GM12865 (cell line): ENCODE measurements at regions not wholly inside any gene's neighbourhood (a gene's known extent, or its start where the extent isn't known, plus 50 kb on each side); places are given as distances from the start of the nearest gene placed in this dataset.

Experiments
- DNase-seq: peaks from one replicate; pipeline ENCODE4 v3.0.0; 2010; ENCODE audit warnings: low read depth
- H3K4me3 ChIP-seq: 2 replicates; pipeline ENCODE4 v1.5.1; 2011; ENCODE audit warnings: mild to moderate bottlenecking, low read depth, low read length, control low read depth
- CTCF ChIP-seq: IDR thresholded peaks from 2 replicates; pipeline ENCODE4 v1.5.1; 2011; ENCODE audit warnings: low read length, control low read depth, low read depth, inconsistent platforms; ENCODE audit not compliant: insufficient read depth; ENCODE audit errors: missing control alignments

GRCh38 chr2:189379287-189379630, 62.0 kb upstream of the WDR75 start:
- H3K4me3 ChIP-seq, result no peak overlapping the region
- TF ChIP-seq CTCF, result no peak
- DNase-seq, result no peak

DNA sequence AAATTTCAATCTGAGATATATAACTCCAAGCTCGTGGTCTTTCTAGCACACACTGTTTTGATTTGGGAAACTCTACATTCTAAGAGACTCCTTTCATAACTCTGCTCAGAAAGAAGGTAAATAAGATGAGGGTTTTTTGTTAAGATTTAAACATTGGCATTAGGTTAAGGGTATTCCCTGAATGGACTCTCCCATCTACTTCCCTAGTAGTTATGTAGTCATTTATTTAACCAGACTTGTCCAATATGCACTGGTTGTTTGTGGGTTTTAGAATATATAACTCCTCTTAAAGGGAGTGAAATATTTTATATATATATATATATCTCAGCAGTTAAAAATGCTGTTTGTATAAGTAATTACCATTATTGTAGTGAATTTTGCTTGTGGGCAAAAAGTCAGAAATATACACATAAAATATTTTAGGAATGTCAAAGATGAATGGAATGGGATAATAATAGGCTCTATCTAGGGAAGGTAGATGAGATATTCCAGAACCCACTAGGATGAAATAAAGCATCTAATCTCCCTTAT, 61.5 kb upstream of the WDR75 start:
- no peak for DNase-seq
- no peak overlapping the region for H3K4me3 ChIP-seq
- TF ChIP-seq CTCF, result no peak

DNA sequence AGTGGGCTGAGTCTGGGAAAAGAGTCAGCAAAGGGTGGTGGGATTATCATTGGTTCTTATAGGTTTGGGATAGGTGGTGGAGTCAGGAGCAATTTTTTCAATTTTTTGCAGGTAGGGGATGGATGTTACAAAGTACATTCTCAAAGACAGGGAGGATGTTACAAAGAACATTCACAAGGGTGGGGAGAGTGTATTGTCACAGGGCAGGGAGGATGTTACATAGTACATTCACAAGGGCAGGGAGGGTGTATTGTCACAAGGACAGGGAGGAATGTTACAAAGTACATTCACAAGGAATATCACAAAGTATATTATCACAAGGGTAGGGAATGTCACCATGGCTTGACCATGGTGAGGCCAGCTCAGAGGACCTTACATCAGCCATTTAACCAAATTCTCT, 58.6 kb upstream of the WDR75 start:
- no peak for TF ChIP-seq CTCF
- DNase-seq, result no peak
- H3K4me3 ChIP-seq, result no peak overlapping the region

DNA sequence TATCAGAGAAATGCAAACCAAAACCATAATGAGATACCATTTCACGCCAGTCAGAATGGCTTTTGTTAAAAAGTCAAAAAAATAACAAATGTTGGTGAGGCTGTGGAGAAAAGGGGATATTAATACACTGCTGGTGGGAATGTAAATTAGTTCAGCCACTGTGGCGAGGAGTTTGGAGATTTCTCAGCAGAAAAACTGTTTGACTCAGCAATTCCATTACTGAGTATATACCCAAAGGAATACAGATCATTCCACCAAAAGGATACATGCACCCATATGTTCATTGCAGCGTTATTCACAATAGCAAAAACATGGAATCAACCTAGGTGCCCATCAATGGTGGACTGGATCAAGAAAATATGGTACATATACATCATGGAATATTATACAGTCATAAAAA, 54.5 kb upstream of the WDR75 start:
- H3K4me3 ChIP-seq, result no peak overlapping the region
- no peak for TF ChIP-seq CTCF
- DNase-seq, result no peak

DNA sequence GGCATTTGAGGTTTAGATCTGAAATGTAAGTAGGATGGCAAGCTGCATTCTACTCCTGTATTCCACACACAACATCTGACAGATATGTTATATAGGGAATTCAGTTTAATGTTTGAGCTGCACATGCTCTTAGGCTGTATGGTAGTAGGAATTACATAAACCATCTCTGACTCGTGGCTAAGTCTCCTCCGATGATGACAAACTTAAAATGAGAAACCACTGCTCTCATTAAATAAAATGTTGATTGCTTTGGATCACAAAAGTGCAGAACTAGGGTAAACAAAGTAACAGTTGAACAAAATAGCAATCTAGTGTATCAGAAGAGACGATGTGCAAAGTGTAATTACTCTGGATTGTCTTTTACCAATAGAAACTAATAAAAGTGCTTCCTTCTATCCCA, 50.1 kb upstream of the WDR75 start:
- no peak overlapping the region for H3K4me3 ChIP-seq
- no peak for DNase-seq
- no peak for TF ChIP-seq CTCF
